DLD1 (cell line): ENCODE measurements at regions not wholly inside any gene's neighbourhood (a gene's known extent, or its start where the extent isn't known, plus 50 kb on each side); places are given as distances from the start of the nearest gene placed in this dataset.

Experiments used
- in situ Hi-C: cut with HindIII; loops from 2 replicates; pipeline ENCODE4 v1.10.0; 2017; ENCODE audit warnings: low sequenced_read_pairs

- in situ Hi-C loops = no loop called here
Observed at GRCh38 chr1:118366286-118366685, 181.3 kb upstream of the SPAG17 start.

- in situ Hi-C loops = no loop called here
Observed at GRCh38 chr1:118364882-118365281, 179.9 kb upstream of the SPAG17 start.

- in situ Hi-C loops = no loop called here
Observed at GRCh38 chr1:118363396-118363795, 178.4 kb upstream of the SPAG17 start.

GRCh38 chr1:118360817-118361216, 175.8 kb upstream of the SPAG17 start:
- in situ Hi-C loops = no loop called here

GRCh38 chr1:118346936-118347335, 161.9 kb upstream of the SPAG17 start:
- in situ Hi-C loops = no loop called here

DNA sequence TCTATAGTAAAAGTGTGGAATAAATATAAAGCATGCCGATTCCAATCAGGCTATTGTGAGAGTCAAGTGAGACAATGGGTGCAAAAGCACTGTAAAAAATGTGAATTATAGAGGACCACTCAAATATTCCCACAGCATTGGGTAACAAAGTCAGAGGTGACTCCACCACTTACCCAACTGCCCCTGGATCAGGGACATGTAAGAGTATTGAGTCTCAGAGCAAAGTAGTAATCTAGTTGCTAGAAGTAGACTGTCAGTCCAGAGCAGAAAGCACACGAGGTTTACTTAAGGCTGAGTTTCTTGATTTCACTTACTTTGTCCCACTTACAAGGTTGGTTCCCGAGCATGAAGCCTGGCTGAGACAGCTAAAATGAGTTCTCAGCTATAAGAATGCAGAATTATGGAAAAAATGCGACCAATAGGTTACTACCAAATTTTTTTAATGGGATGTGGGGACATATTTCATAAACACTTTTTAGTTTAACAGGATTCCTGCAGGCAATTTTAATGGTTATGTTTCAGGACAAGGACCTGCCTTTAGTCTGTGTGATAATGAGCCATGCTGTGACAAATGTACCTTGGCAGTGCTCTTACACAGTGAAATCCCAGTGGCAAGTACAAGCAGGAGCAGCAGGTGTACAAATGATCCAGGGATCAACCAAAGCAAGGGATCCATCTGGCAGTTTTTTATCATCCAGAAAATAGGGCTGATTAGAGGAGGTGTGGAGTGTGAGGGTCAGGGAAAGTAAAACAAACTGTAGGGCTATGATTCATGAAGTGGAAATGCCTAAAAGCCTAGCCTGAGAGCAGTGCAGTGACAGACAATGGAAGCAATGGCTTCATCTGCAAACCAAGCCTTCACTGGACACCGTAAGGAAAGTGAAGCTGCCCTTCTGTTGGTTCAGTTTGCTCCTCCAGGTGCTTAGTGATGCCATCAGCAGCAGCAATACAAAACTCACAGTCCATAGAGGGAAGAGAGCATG, 156.2 kb upstream of the SPAG17 start:
- in situ Hi-C loops = no loop called here

GRCh38 chr1:118339400-118340124, 154.5 kb upstream of the SPAG17 start:
- in situ Hi-C loops = no loop called here

DNA sequence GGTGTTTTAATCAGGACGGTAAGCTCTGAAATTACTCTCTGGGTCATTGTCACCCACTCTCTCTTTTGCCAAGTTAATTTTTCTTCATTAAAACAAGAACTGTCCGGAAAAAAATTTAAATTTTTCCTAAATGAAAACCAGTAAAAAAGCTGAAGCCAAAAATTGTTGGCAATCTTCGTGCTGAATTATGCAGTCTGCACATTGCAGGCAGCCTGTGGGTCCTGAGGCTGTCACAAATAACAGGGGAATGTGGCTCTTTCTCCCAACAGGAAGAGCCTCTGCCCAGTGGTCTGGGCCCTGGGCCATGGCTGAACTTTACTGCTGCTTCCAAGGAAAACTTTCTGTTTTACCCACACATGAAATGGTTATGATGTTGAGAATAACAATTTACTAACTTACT, 153.9 kb upstream of the SPAG17 start:
- in situ Hi-C loops = no loop called here

DNA sequence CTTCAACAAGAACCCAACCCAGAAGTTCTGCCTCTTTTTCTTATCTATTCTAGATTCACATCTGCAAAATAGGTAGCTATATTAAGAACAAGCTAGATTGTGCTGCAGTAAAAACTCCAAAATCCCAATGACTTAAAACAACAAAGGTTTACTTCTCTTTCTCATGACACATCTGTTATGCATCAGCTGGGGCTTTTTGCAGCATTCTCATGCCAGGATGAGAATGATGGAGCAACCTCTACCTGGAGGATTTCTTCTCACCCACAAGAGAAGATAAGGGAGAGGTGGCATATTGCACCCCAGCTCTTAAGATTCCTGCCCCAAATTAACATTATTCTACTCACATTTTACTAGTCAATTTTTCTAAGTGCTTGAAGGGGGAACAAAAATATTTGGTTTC, 152.3 kb upstream of the SPAG17 start:
- in situ Hi-C loops = no loop called here

GRCh38 chr1:118335331-118335732, 150.3 kb upstream of the SPAG17 start:
- in situ Hi-C loops = no loop called here

DNA sequence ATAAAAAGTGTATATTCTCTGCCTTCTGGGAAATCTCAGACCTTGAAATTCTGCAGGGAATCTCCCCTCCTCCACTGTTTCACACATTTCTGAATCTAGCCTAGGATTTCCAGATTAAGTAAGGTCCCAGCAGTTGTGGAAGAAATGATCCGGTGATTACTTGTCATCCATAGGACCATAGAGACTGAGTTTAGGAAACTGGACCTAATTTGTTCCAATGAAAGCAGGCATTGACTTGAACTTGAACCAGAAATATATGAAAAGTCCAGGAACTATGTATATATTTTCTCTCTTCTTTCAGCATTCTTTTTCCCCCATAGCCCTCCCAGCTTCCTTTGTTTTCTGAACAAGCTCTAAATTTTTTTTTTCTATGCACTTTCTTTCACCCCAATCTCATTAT, 149.5 kb upstream of the SPAG17 start:
- in situ Hi-C loops = no loop called here

- in situ Hi-C loops = no loop called here
Observed at GRCh38 chr1:118333601-118334210, 148.7 kb upstream of the SPAG17 start.

DNA sequence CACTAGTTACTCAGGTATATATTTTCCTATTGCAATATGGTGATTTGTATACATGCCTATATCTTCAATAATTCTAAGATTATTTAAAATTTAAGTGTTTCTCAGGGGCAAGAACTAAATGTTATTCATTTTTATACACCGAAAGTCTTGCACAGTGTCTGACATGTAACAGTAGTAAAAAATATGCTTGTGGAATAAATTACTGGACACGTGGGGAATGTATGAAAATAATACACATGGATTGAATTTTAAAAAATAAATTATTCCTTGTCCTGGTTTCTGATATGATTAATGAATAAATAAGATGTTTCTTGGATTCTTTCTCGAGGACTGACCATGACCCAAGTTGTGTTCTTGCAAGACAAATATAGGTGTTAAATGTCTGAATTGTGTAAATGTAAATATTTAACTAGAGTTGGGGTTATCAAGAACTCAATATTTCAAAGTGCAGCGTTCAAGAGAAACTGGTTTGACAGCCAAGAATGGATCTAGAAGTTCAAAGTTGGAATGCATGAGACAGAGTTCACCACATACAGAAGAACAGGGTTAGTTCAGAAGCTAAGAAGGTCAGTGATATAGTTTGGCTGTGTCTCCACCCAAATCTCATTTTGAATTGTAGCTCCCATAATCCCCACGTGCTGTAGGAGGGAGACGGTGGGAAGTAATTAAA, 142.1 kb upstream of the SPAG17 start:
- in situ Hi-C loops = no loop called here

DNA sequence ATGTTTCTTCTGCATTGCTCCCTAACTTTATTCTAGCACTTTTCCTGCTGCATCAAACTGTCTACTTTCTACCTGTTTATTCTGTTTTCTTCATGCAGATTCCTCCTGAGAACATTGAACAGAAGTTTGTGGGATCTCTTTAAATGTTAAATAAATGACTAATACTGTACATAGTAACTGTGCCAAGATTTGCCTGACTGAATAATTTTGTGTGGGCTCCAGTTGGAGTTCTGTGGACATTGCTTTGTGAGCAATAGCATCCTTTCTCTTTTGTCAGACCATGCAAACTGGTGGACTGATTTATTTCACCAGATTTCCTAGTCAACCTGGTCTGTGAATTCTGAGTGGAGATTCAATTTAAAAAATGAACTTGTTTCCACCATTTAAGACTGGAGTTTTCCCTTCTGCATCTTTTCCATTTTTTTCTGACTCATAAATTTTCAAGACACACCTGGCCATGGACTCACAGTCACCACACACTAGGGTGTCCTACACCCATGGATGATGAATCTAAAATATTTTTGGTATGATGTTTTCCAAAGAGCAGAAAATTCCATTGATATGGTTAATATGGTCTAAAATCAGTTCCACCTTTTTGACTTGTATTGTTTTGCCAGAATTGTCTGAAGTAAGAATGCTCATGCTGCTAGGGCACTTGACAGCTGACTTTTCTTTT, 140.7 kb upstream of the SPAG17 start:
- in situ Hi-C loops = no loop called here

DNA sequence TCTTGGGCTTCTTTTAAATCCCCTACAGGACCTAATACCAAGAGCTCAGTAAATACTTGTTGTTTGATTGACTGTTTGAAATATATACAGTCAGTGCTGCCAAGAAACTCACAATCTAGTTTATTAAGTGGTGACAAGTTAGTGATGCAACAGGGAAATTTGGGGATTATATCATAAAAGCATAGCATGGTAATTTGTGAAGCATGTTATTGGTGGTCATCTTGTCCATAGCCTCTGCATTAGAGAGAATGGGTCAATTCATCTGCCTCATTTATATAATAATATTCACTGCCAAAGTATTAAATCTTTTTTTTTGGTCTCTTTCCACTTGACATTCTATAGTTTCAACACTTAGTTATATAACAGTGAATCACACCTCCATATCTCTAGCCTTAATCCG, 138.2 kb upstream of the SPAG17 start:
- in situ Hi-C loops = loop anchor here (25.0 kb wide), 1 partner anchor 186 kb away; no protein-coding TSS in a partner anchor

GRCh38 chr1:118322331-118322730, 137.3 kb upstream of the SPAG17 start:
- in situ Hi-C loops = loop anchor here (25.0 kb wide), 1 partner anchor 185 kb away; no protein-coding TSS in a partner anchor

DNA sequence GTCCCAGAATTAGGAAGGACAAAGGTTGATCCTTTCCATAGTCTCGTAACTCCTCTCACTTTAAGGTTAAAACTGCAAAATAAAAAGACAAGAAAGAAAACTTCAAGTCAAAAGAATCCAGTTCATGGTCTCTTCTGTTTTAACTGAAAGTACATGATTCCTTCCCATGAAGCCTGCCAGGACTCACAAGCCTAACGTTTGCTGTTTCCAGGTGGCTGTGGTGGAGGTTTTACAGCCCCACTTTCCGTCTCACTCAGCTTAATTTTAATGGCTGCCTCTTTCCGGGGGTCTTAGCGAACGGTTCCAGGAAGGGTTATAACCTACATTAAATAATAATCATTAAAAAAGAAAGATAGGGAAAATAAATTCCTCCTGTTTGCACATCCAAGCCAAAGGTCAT, 136.8 kb upstream of the SPAG17 start:
- in situ Hi-C loops = loop anchor here (25.0 kb wide), 1 partner anchor 185 kb away; no protein-coding TSS in a partner anchor

DNA sequence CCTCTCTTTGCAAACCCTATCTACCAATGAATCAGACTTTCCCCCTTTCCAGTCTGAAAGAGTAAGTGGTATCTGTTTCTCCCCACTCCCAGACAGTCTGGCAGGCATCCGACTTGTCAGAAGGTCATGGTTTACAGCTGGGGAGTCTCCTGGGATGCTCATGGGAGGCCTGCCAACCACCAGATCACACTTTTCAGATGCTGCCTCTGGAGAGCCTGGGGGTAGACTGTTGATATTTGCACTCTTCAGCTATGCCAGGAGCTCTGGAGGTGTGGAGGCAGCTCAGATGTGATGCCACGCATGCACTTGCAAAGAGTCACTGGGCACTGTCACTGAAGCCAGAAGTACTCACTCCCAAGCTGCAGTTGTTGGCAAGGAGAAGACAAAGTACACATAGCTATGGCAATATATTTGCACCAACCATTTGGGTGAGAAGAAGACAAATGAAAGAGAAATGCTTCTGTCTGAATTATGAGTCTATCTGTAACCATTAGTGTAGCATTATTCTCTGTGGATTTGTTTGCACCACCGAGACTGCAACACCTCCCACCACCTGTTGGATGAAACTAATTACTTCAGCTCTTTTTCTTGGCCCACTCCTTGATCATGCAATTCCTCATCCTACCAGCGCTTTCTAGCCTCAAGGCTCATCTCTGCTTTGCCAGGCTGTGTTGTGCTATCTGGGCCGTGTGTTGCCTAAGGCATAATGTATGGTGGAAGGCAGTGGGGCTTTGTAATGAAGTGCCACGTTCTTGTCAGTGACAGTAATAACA, 133.0 kb upstream of the SPAG17 start:
- in situ Hi-C loops = loop anchor here (25.0 kb wide), 1 partner anchor 181 kb away; no protein-coding TSS in a partner anchor

GRCh38 chr1:118306851-118307250, 121.8 kb upstream of the SPAG17 start:
- in situ Hi-C loops = loop anchor here (25.0 kb wide), 1 partner anchor 170 kb away; no protein-coding TSS in a partner anchor
